Fibroblast of villous mesenchyme (primary cell): ENCODE measurements at regions not wholly inside any gene's neighbourhood (a gene's known extent, or its start where the extent isn't known, plus 50 kb on each side); places are given as distances from the start of the nearest gene placed in this dataset.

Source experiments
- DNase-seq: peaks from one replicate; pipeline ENCODE4 v3.0.0-alpha.2; 2010; ENCODE audit warnings: low read depth
- H3K4me3 ChIP-seq: 2 replicates; pipeline ENCODE4 v1.5.1; 2011; ENCODE audit warnings: low read depth, mild to moderate bottlenecking, low read length
- TF ChIP-seq, protein P1 (sequence below): IDR thresholded peaks from 2 replicates; pipeline ENCODE4 v1.5.1; 2012; ENCODE audit warnings: low read depth, mild to moderate bottlenecking, low read length; ENCODE audit not compliant: insufficient read depth

DNA sequence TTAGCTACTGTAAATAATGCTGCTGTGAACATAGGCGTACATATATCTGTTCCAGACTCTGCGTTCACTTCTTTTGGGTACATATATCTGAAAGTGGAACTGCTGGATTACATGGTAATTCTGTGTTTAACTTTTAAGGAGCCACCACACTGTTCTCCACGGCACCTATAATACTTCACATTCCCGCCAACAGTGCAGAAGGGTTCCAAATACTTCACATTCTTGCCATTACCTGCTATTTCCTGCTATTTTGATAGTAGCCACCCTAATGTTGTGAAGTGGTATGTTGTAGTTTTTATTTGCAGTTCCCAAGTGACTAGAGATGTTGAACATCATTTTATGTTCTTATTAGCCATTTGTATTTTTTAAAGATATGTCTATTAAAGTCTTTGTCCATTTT, 377.4 kb upstream of the SLC10A2 start:
- H3K4me3 ChIP-seq = no peak overlapping the region
- TF ChIP-seq, protein P1, sequence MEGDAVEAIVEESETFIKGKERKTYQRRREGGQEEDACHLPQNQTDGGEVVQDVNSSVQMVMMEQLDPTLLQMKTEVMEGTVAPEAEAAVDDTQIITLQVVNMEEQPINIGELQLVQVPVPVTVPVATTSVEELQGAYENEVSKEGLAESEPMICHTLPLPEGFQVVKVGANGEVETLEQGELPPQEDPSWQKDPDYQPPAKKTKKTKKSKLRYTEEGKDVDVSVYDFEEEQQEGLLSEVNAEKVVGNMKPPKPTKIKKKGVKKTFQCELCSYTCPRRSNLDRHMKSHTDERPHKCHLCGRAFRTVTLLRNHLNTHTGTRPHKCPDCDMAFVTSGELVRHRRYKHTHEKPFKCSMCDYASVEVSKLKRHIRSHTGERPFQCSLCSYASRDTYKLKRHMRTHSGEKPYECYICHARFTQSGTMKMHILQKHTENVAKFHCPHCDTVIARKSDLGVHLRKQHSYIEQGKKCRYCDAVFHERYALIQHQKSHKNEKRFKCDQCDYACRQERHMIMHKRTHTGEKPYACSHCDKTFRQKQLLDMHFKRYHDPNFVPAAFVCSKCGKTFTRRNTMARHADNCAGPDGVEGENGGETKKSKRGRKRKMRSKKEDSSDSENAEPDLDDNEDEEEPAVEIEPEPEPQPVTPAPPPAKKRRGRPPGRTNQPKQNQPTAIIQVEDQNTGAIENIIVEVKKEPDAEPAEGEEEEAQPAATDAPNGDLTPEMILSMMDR = no peak
- DNase-seq = no peak

DNA sequence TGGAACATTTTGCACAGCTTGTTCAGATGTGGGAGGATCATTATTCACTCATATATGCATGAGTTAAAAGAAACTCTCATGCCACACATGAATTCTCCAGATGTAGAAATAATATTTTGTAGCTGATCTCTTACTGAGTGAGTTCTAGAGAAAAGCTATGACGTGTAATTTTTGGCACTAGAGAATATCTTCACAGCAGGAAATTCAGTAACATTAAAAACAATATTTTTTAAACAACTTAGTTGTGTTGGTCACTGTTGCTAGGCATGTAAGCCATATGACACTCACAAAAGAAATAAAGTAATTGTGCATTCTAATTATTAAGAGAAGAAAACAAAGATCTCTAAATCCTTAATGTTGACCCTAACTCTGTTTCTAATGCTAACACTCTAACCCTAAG, 371.4 kb upstream of the SLC10A2 start:
- TF ChIP-seq, protein P1 = no peak
- DNase-seq = no peak
- no peak overlapping the region for H3K4me3 ChIP-seq

DNA sequence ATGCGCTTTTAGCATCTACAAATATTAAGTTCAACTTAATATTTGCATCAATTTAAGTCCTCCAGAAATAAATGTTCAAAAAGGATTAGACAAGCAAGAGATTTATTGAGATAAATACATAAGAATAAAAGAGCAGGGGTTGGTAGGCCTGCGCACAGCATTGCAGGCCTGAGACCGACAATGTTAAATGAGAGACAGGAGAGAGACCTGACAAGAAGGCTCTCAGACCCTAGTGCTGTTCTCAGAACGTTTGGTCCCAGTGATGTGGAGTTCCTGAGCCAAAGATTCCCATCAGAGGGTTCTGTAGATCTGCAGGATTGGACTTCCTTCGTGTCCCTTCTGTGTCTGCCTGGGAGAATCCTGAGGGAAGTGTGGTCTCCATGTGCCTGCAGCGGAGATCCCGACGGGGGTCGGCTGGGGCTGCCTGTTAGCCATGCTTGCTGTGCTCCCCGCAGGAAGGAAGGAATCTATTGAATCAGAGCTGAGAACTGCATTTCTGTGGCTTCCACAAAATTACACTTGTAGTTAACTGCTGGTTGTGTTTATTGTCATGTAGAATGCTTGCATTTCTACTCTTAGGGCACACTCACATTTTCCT, 369.9 kb upstream of the SLC10A2 start:
- TF ChIP-seq, protein P1 = no peak
- DNase-seq = no peak
- H3K4me3 ChIP-seq = no peak overlapping the region

DNA sequence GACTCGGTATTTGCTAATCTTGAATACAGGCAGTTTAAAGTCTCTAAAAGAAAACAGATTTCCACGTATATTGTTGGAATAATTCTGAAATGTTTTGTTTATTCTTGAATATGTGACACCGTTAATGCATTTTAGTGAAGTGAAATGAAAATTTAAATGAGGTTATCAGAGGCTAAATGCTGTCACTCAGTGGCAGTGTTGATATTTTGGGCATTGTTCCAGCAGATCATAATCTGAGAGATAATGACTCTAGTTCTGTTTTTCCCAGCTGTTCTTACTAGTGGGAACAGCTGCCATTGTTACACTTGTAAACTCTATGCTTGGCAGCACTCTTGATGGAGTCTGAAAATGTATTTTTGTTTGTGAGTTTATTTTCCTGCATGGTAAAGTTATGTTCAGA, 365.6 kb upstream of the SLC10A2 start:
- H3K4me3 ChIP-seq = no peak overlapping the region
- DNase-seq = no peak
- TF ChIP-seq, protein P1 = no peak

DNA sequence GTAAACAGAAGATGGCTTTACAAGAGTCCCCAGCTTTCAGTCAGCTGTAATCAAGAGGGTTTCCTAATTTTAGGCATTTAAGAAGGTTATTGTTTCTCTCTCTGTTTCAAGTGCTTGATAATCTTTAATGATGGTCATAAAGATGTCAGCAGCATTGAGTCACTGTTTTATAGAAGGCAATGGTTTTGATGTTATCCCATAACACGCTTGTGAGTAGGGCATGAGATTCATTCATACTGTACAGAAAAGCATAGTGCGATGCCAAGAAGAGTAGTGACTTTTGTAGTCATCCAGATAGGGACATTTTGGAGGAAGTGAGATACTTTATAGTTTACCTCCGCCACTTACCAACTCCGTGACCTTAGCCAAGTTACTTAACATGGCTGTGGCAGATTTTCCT, 364.2 kb upstream of the SLC10A2 start:
- TF ChIP-seq, protein P1 = no peak
- no peak for DNase-seq
- H3K4me3 ChIP-seq = no peak overlapping the region

DNA sequence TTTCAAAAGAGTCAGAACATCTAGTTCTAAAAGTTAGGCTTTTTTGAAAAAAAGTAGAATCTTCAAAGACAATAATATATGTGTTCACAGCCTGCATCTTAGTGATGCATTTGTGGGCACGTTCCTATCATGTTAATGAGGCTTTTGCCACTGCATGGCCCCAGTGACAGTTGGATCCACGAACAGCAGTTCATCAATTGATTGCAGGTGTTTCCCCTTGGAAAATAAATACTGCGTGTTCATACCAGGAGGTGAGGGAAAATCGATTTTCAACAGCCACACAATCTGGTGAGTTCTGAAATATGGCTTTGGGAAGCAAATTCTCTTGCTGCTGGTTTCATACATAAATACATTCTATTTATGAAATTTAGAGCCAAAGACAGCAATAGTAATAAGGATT, 343.8 kb upstream of the SLC10A2 start:
- H3K4me3 ChIP-seq = no peak overlapping the region
- TF ChIP-seq, protein P1 = no peak
- no peak for DNase-seq

DNA sequence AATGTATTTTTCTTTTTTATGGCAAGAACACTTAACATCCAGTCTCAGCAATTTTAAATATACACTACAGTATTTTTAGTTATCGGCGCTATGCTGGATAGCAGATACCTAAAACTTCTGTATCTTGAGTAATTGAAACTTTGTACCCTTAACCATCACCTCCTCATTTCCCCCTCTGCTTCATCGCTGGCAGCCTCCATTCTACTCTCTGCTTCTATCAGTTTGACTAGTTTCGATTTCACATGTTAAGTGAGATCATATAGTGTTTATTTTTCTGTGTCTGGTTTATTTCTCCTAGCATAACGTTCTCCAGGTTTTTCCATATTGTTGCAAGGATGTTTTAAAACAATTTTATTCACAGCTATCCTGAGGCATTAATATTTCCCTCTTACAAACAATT, 340.8 kb upstream of the SLC10A2 start:
- no peak overlapping the region for H3K4me3 ChIP-seq
- no peak for DNase-seq
- TF ChIP-seq, protein P1 = no peak
